DND-41 (cell line): ENCODE measurements at regions not wholly inside any gene's neighbourhood (a gene's known extent, or its start where the extent isn't known, plus 50 kb on each side); places are given as distances from the start of the nearest gene placed in this dataset.

ENCODE experiments used
- ATAC-seq: fragments of 200-7000 bp; cut with Tn5 transposase; 3 replicates; pipeline ENCODE4 v1.9.1; 2021; ENCODE audit warnings: low read depth; ENCODE audit not compliant: insufficient read depth
- DNase-seq: peaks from one replicate; pipeline ENCODE4 v3.0.0-alpha.2; 2020
- H2AFZ ChIP-seq: 2 replicates; pipeline ENCODE4 v1.6.0; 2012; ENCODE audit warnings: low read depth, low read length
- H3K27ac ChIP-seq: 2 replicates; pipeline ENCODE4 v1.5.1; 2012; ENCODE audit warnings: low read length, inconsistent platforms
- H3K27me3 ChIP-seq: fragments of 200-600 bp; sonication (generic); 2 replicates; pipeline ENCODE4 v1.6.0; 2012; ENCODE audit warnings: low read length, mild to moderate bottlenecking, inconsistent platforms; ENCODE audit not compliant: insufficient read depth, poor library complexity
- H3K36me3 ChIP-seq: 2 replicates; pipeline ENCODE4 v1.5.1; 2012; ENCODE audit warnings: low read length, inconsistent platforms; ENCODE audit not compliant: insufficient read depth
- H3K4me1 ChIP-seq: 2 replicates; pipeline ENCODE4 v1.5.1; 2012; ENCODE audit warnings: mild to moderate bottlenecking, low read length; ENCODE audit not compliant: insufficient read depth
- H3K4me2 ChIP-seq: 2 replicates; pipeline ENCODE4 v1.6.0; 2012; ENCODE audit warnings: mild to moderate bottlenecking, moderate library complexity, low read length, inconsistent platforms; ENCODE audit not compliant: insufficient read depth
- H3K4me3 ChIP-seq, 2 experiments: fragments of 200-600 bp in 1 of 2; shearing (Covaris generic) in 1 of 2; 2 replicates each; pipeline ENCODE4 v1.5.1; 2012 to 2016; ENCODE audit warnings: inconsistent platforms in 2 of 2, low read length in 2 of 2, mild to moderate bottlenecking in 2 of 2, low read depth in 1 of 2, moderate library complexity in 1 of 2
- H3K79me2 ChIP-seq: 2 replicates; pipeline ENCODE4 v1.6.0; 2012; ENCODE audit warnings: low read length, inconsistent platforms; ENCODE audit not compliant: insufficient read depth
- H3K9ac ChIP-seq: 2 replicates; pipeline ENCODE4 v1.6.0; 2012; ENCODE audit warnings: low read depth, mild to moderate bottlenecking, inconsistent platforms, low read length, moderate library complexity
- H3K9me3 ChIP-seq: 2 replicates; pipeline ENCODE4 v1.5.1; 2012; ENCODE audit warnings: low read length, moderate library complexity, mild to moderate bottlenecking, inconsistent platforms; ENCODE audit not compliant: insufficient read depth, severe bottlenecking
- H4K20me1 ChIP-seq: 2 replicates; pipeline ENCODE4 v1.6.0; 2012; ENCODE audit warnings: low read length; ENCODE audit not compliant: insufficient read depth
- CTCF ChIP-seq: IDR thresholded peaks from 2 replicates; pipeline ENCODE4 v1.5.1; 2012; ENCODE audit warnings: borderline replicate concordance, low read length, moderate library complexity, mild to moderate bottlenecking; ENCODE audit not compliant: poor library complexity, severe bottlenecking; ENCODE audit errors: extremely low read depth
- EZH2 ChIP-seq: IDR thresholded peaks from 3 replicates; pipeline ENCODE4 v1.6.1; 2012; ENCODE audit warnings: borderline replicate concordance, low read depth, mild to moderate bottlenecking, moderate library complexity, low read length, inconsistent platforms; ENCODE audit not compliant: severe bottlenecking

GRCh38 chr4:128527351-128527750, 239.7 kb upstream of the PGRMC2 start:
- Histone ChIP-seq H3K27ac (no peak overlapping the region), H3K9ac (no peak overlapping the region), H4K20me1 (no peaks in the 10 kb centered on the region), H3K27me3 (no peaks in the 10 kb centered on the region), H3K36me3 (no peaks in the 10 kb centered on the region), H2AFZ (no peak overlapping the region), H3K79me2 (no peaks in the 10 kb centered on the region), H3K4me3 (no peak overlapping the region), H3K4me1 (no peaks in the 10 kb centered on the region), H3K9me3 (no peaks in the 10 kb centered on the region), H3K4me2 (no peak overlapping the region)
- ATAC-seq (no peak), DNase-seq (no peak)
- TF ChIP-seq EZH2, result no peak
- TF ChIP-seq CTCF, result no peak

- Histone ChIP-seq H3K4me2 (no peak overlapping the region), H3K4me3 (no peak overlapping the region), H3K36me3 (no peaks in the 10 kb centered on the region), H3K27me3 (no peaks in the 10 kb centered on the region), H3K9ac (no peak overlapping the region), H3K4me1 (no peaks in the 10 kb centered on the region), H3K79me2 (no peaks in the 10 kb centered on the region), H3K27ac (no peak overlapping the region), H2AFZ (no peak overlapping the region), H3K9me3 (no peaks in the 10 kb centered on the region), H4K20me1 (no peaks in the 10 kb centered on the region)
- TF ChIP-seq CTCF (no peak), EZH2 (no peak)
- DNase-seq, result no peak
- ATAC-seq, result no peak
These were observed 238.5 kb upstream of the PGRMC2 start for GRCh38 chr4:128525992-128526630.

- no peaks in the 10 kb centered on the region for H4K20me1 ChIP-seq
- no peaks in the 10 kb centered on the region for H3K79me2 ChIP-seq
- H3K4me1 ChIP-seq, result no peaks in the 10 kb centered on the region
- H2AFZ ChIP-seq, result no peak overlapping the region
- no peak overlapping the region for H3K4me2 ChIP-seq
- no peaks in the 10 kb centered on the region for H3K9me3 ChIP-seq
- TF ChIP-seq EZH2, result no peak
- no peak for TF ChIP-seq CTCF
- H3K27ac ChIP-seq, result no peak overlapping the region
- H3K9ac ChIP-seq, result no peak overlapping the region
- H3K36me3 ChIP-seq, result no peaks in the 10 kb centered on the region
- ATAC-seq (no peak), DNase-seq (no peak)
- no peak overlapping the region for H3K4me3 ChIP-seq
- H3K27me3 ChIP-seq, result no peaks in the 10 kb centered on the region
These were observed 237.8 kb upstream of the PGRMC2 start for GRCh38 chr4:128525387-128525786.
